AG04449 (cell line): ENCODE measurements at regions not wholly inside any gene's neighbourhood (a gene's known extent, or its start where the extent isn't known, plus 50 kb on each side); places are given as distances from the start of the nearest gene placed in this dataset.

Experiments
- CTCF ChIA-PET: fragments of 350-600 bp; formaldehyde crosslinking; extraction: SDS; loops from one replicate; lab custom pipeline; 2021; ENCODE audit warnings: antibody characterized with exemption; lab: Yijun Ruan, JAX
- POLR2A ChIA-PET: fragments of 400-600, 350-600 bp; formaldehyde crosslinking; extraction: SDS; loops from one replicate; lab custom pipeline; 2020; ENCODE audit warnings: antibody characterized with exemption, inconsistent platforms; lab: Yijun Ruan, JAX
- DNase-seq: peaks from one replicate; pipeline ENCODE4 v3.0.0-alpha.2; 2010; ENCODE audit warnings: low read depth, low spot score
- H3K4me3 ChIP-seq: 2 replicates; pipeline ENCODE4 v1.5.1; 2011; ENCODE audit warnings: low read depth, mild to moderate bottlenecking, control low read depth, low read length
- TF ChIP-seq, protein P1 (sequence below): IDR thresholded peaks from one replicate; pipeline ENCODE4 v1.5.1; 2011; ENCODE audit warnings: mild to moderate bottlenecking, moderate library complexity, low read length, control low read depth, inconsistent platforms; ENCODE audit not compliant: insufficient read depth; ENCODE audit errors: missing control alignments

DNA sequence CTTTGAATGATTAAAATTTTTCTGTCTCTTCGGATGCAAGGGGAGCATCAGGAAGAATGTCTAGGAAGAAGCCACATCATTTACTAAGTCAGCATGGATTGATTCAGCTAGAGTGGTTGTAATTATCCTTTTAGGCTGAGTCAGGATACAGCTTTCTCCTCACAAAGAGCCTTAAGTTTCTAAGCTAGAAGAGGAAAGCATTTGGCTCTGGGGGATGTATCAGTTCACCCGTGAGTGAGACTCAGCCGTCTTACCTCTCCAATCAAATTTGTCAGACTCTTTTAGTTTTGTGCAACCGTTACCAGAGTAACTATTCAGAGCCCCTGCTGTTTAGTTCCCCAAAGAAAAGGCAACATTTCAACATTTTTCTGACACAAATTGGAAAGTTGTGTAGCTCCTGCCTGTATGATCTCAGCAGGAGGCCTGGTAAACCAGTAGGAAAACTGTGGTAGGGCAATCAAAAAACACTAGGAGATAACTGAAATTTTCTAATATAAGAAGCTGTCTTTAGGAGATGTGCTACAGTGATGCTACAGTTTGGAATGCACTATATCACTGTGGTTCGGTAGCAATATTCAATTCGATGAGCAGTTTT lies 432.4 kb upstream of the LUZP2 start:
- no peak for DNase-seq
- POLR2A ChIA-PET = no interaction called here
- no peak overlapping the region for H3K4me3 ChIP-seq
- CTCF ChIA-PET = interaction anchor here (1.4 kb wide), 1 partner anchor 46 kb away, joined by 3 read pairs; no protein-coding TSS in a partner anchor
- TF ChIP-seq, protein P1, sequence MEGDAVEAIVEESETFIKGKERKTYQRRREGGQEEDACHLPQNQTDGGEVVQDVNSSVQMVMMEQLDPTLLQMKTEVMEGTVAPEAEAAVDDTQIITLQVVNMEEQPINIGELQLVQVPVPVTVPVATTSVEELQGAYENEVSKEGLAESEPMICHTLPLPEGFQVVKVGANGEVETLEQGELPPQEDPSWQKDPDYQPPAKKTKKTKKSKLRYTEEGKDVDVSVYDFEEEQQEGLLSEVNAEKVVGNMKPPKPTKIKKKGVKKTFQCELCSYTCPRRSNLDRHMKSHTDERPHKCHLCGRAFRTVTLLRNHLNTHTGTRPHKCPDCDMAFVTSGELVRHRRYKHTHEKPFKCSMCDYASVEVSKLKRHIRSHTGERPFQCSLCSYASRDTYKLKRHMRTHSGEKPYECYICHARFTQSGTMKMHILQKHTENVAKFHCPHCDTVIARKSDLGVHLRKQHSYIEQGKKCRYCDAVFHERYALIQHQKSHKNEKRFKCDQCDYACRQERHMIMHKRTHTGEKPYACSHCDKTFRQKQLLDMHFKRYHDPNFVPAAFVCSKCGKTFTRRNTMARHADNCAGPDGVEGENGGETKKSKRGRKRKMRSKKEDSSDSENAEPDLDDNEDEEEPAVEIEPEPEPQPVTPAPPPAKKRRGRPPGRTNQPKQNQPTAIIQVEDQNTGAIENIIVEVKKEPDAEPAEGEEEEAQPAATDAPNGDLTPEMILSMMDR = no peak

DNA sequence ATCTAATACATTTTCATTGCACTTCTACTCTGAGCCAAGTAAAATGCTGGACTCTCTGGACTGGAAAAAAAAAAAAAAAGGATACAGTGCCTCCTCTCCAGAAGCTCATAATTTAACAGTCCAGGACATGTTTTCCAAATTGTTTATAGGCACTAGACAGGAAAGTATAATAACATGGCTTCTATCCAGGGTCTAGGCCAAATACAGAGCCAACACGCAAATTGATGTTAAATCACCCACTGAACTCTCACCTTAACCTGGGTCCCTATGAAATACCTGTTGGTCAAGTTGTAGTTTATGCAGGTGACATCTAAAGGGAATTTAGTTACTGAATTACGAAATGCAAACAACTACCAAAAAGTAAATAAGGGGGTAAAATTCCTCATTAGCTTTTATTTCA lies 428.7 kb upstream of the LUZP2 start:
- POLR2A ChIA-PET = no interaction called here
- TF ChIP-seq, protein P1 = no peak
- H3K4me3 ChIP-seq = no peak overlapping the region
- CTCF ChIA-PET = no interaction called here
- DNase-seq = no peak

DNA sequence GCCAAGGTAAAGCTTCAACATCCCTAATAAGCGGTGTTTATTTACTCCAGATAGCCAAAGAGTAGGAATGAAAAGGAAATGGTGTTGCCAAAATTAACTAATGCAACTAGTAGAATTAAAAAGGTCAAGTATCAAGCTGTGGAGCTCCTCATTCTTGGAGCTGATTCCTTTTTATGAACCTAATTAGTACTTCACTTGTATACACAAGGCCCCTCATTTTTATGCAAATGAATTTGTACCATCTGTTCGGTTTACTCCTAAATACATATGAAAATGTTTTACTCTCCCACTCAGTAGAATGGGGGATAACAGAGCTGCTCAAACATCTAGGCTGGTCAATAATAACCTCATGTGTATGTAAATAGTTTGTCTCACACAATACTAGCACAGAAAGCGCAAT lies 426.4 kb upstream of the LUZP2 start:
- ChIA-PET CTCF (no interaction called here), POLR2A (no interaction called here)
- TF ChIP-seq, protein P1 = no peak
- DNase-seq = no peak
- no peak overlapping the region for H3K4me3 ChIP-seq

DNA sequence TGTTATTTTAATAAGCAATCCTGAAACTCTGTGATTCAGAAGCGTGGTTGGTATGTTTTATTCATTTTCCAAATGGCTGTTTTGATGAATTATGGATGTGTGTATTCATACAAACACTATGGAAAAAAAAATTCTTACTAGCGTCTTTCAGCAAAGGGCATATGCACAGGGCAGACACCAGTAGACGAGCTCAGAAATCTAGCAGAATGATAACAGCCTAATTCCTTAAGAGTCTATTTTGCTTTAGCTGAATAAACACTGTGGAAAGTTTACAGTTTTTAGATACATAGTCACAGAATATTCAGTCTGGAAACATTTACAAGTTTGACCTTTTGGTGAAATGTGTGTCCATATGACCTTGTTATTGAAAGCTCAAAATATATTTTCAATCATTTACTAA lies 418.8 kb upstream of the LUZP2 start:
- H3K4me3 ChIP-seq = no peak overlapping the region
- TF ChIP-seq, protein P1 = no peak
- POLR2A ChIA-PET = no interaction called here
- CTCF ChIA-PET = no interaction called here
- no peak for DNase-seq

DNA sequence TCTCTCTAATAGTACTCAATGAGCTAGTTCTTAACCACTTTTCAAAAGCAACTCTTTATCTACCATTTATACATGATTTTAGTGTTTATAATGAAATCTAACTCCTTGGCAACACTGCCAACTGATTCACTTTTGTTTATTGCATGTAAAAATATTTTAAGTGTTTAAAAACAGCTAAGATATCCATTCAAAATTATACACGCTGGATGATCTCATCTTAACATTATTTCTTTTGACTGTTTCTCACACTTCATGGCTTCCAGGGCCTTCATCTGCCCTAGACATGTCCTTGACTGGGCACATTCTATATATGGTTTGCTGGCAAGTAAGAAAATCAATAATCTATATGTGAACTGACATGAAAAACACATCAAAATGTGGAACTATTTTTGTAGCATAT lies 414.6 kb upstream of the LUZP2 start:
- H3K4me3 ChIP-seq = no peak overlapping the region
- CTCF ChIA-PET = interaction anchor here (0.8 kb wide), 1 partner anchor 1061 kb away, joined by 4 read pairs; no protein-coding TSS in a partner anchor
- DNase-seq = no peak
- TF ChIP-seq, protein P1 = no peak
- POLR2A ChIA-PET = no interaction called here

DNA sequence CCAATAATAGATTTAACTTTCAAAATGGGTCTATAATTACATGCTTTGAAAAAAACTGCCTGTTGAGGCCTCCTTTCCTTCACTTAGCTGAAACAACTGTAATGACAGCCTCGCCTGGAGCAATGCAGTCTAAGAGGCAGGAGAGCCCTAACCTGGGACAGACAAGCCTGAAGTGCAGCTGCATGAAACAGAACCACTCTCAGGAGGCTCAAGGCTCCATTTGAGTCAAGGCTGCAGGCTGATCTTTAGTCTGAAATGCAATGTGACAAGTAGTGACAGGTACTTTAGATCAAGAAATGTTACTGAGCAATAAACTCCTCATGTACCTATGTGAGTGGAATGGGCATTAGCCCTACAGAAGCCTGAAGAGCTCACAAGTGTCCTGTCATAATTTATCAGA lies 414.0 kb upstream of the LUZP2 start:
- DNase-seq = no peak
- ChIA-PET CTCF (no interaction called here), POLR2A (no interaction called here)
- TF ChIP-seq, protein P1 = no peak
- no peak overlapping the region for H3K4me3 ChIP-seq
